GM12874 (cell line): ENCODE measurements at regions not wholly inside any gene's neighbourhood (a gene's known extent, or its start where the extent isn't known, plus 50 kb on each side); places are given as distances from the start of the nearest gene placed in this dataset.

Source experiments
- TF ChIP-seq, protein P1 (sequence below): IDR thresholded peaks from 2 replicates; pipeline ENCODE4 v1.5.1; 2011; ENCODE audit warnings: low read depth, mild to moderate bottlenecking, control low read depth, low read length, moderate library complexity; ENCODE audit not compliant: insufficient read depth

DNA sequence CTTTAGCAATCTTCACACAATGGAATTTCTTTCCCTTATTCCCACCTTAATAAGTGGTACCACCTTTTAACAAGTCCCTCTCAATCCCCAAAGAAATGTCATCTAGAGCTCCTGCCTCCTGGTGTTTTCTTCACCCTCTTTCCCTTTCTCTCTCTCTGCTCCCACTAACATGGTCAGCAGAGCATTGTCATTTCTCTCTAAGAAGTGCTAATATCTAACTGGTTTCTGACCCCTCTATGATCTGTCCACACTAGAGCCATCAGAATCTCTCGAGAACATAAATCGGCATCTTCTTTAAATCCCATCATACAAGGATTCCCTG is 161.2 kb upstream of the DTNA start:
- TF ChIP-seq, protein P1, sequence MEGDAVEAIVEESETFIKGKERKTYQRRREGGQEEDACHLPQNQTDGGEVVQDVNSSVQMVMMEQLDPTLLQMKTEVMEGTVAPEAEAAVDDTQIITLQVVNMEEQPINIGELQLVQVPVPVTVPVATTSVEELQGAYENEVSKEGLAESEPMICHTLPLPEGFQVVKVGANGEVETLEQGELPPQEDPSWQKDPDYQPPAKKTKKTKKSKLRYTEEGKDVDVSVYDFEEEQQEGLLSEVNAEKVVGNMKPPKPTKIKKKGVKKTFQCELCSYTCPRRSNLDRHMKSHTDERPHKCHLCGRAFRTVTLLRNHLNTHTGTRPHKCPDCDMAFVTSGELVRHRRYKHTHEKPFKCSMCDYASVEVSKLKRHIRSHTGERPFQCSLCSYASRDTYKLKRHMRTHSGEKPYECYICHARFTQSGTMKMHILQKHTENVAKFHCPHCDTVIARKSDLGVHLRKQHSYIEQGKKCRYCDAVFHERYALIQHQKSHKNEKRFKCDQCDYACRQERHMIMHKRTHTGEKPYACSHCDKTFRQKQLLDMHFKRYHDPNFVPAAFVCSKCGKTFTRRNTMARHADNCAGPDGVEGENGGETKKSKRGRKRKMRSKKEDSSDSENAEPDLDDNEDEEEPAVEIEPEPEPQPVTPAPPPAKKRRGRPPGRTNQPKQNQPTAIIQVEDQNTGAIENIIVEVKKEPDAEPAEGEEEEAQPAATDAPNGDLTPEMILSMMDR = no peak

DNA sequence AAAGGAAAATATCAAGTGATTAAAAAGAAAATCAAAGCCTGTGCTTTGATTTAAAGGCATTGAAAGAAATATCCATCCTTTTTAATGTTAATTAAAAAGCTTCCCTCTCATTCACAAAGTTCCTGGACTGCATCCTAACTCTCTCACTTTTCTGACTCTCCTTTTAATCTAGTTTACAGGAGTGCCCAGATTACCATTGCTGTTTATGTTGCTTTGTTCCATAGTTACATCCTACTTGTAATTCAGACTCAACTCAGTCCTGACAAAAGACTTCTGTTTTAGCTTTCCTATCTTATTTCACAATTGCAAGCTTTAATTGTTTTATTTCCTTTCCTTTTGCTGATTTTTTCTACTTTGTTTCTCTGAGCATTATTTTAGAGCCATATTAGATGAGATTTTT is 160.7 kb upstream of the DTNA start:
- TF ChIP-seq, protein P1 = no peak

DNA sequence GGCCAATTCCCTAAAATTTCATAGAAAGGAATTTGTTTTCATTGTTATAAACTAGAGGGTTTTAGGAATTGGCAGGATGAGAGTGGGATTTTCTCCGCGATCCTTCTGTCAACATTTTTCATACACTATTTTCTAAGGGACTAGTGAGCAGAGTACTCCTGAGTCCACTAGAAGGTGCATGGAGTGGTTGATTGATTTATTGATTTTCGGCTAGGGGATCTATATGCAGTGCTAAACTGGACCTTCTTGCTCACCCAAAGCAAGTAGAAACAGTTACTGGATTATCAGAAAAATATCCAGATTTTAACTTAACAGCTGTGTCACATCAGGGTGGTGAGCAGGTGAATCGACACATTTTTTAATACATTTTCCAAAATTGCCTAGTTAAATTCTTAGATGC is 159.9 kb upstream of the DTNA start:
- TF ChIP-seq, protein P1 = no peak

DNA sequence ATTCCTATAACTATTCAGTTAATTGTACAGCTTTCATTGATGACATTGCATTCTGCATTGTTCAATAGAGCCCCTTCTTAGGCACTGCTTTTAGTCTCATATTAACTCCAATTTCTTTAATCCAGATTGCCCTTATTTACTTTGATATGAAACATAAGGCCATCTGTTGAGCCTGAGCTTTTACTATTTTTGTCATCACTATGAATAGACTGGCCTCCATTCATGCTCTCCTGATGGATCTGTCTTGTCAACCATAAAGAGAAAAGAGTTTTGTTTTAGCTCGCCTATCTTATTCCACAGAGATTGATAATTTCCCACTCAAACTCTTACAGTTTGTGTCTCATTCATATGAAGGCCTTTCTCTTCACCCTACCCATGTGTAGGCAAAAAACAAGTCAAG is 159.2 kb upstream of the DTNA start:
- TF ChIP-seq, protein P1 = no peak

DNA sequence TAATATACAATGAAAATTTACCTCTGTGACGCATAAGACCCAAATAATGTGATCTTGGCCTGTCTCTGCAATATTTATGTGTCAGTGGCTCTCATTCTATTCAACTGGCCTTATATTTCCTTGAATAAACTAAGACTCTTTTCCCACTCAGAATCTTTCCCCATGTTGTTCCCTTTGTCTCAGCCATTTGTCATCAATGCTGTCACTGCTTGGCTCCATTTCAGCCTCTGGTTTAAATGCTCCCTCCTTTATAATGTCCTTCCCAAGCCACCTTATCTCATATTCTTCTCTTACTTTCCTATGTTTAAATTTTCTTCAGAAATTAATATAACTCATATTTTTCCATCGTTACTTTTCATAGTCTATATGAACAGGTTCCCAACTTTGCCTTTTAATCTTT is 158.3 kb upstream of the DTNA start:
- TF ChIP-seq, protein P1 = no peak

DNA sequence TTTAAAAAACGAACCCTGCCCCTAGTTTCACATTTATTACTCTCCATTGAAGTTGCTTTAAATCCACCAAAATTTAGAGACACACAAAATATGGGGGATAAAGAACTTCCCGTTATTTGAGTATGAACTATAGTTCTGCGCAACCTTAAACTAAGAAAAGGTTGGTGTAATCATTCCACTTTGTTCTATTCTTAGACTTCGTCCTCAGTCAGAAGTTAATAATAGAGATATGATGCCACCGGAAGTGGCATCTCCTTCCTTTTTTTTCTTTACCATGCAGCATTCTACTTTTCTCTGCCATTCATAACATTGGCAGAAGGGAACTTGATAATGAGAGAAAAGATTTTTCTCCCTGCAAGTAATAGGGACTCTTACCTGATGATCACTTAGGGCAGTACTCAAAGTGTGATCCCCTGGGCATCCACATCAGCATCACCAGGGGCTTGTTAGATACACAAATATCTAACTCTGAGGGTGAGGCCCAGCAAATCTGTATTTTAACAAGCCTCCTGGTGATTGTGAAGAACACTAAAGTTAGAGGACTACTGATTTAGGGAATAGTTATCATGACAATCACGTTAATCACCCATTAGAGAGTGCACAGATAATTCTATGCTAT is 147.7 kb upstream of the DTNA start:
- TF ChIP-seq, protein P1 = no peak

DNA sequence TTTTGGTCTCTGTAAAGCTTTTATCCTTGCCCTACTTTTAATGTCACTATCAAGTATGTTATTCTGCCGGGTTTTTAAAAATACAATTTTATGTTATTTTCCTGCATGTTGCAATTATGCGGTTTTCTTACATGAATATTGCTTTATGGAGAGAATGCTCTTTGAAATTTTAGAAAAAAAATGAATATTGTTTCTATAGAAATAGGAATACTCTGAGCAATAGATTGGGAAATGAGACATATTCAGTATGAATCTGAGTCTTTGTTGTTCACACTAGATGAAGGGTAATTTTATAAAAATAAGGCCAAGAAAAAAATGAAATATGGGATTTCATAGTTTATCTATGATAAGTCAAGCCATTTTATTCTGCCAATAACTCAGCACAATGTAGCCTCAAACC is 142.2 kb upstream of the DTNA start:
- TF ChIP-seq, protein P1 = no peak
